Smooth muscle cell (in vitro differentiated cells): ENCODE measurements at regions not wholly inside any gene's neighbourhood (a gene's known extent, or its start where the extent isn't known, plus 50 kb on each side); places are given as distances from the start of the nearest gene placed in this dataset.

ENCODE experiments used
- DNase-seq: peaks from one replicate; lab custom pipeline; 2025; ENCODE audit not compliant: unreplicated experiment; lab: John Stamatoyannopoulos, UW
- H2AFZ ChIP-seq: fragments of 200-600 bp; sonication (generic); 2 replicates; pipeline ENCODE4 v1.6.0; 2016; ENCODE audit warnings: antibody characterized with exemption, low read depth, mild to moderate bottlenecking
- H3F3A ChIP-seq: fragments of 200-600 bp; sonication (generic); 2 replicates; pipeline ENCODE4 v1.6.0; 2017; ENCODE audit warnings: antibody characterized with exemption, low read depth
- H3K27ac ChIP-seq: fragments of 200-600 bp; sonication (generic); 2 replicates; pipeline ENCODE4 v1.5.1; 2016; ENCODE audit warnings: low read depth, mild to moderate bottlenecking
- H3K27me3 ChIP-seq: fragments of 200-600 bp; sonication (generic); 2 replicates; pipeline ENCODE4 v1.6.1; 2016; ENCODE audit warnings: low read depth, mild to moderate bottlenecking
- H3K36me3 ChIP-seq: fragments of 200-600 bp; sonication (generic); 2 replicates; pipeline ENCODE4 v1.5.1; 2016; ENCODE audit warnings: low read depth
- H3K4me1 ChIP-seq: fragments of 200-600 bp; sonication (generic); 2 replicates; pipeline ENCODE4 v1.5.1; 2016; ENCODE audit warnings: low read depth
- H3K4me2 ChIP-seq: fragments of 200-600 bp; sonication (generic); 2 replicates; pipeline ENCODE4 v1.6.0; 2016; ENCODE audit warnings: mild to moderate bottlenecking
- H3K4me3 ChIP-seq: fragments of 200-600 bp; sonication (generic); 2 replicates; pipeline ENCODE4 v1.5.1; 2016; ENCODE audit warnings: mild to moderate bottlenecking
- H3K79me2 ChIP-seq: fragments of 200-600 bp; sonication (generic); 2 replicates; pipeline ENCODE4 v1.6.0; 2016; ENCODE audit warnings: low read depth, mild to moderate bottlenecking
- H3K9ac ChIP-seq: fragments of 200-600 bp; sonication (generic); 2 replicates; pipeline ENCODE4 v1.6.0; 2016; ENCODE audit warnings: low read depth
- H3K9me3 ChIP-seq: fragments of 200-600 bp; sonication (generic); replicated peaks from 2 replicates; pipeline ENCODE4 v1.5.1; 2016; ENCODE audit warnings: low read depth
- H4K20me1 ChIP-seq: fragments of 200-600 bp; sonication (generic); 2 replicates; pipeline ENCODE4 v1.6.0; 2016; ENCODE audit warnings: low read depth
- WGBS: methylation state at CpG from one replicate; pipeline ENCODE4 v1.1.7; 2016; ENCODE audit warnings: low lambda C conversion rate; 5-methylcytosine and 5-hydroxymethylcytosine counted together
- TF ChIP-seq, protein P1 (sequence below): fragments of 200-600 bp; sonication (generic); IDR thresholded peaks from 2 replicates; pipeline ENCODE4 v1.5.1; 2017; ENCODE audit warnings: borderline replicate concordance, mild to moderate bottlenecking, antibody characterized with exemption; ENCODE audit not compliant: insufficient read depth, poor library complexity, severe bottlenecking

DNA sequence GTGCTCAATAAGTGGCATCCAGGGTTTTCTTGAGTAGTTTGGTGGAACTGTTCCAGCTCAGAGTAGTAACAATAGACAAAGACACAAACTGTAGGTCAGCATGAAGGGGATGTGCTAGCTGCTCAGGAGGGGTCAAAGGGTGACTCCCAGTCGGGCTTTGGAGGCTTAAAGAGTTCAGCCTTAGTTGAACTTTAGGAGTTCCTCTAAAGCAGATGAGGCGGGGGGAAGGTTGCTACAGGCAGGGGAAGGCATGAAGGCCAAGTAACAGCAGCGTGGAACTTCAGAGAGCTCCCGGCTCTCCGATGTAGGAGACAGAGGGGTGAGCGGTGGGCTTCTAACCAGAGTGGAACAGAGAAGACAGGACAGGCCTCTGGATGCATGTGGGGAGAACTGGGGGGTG lies 115.5 kb upstream of the CD93 start:
- Histone ChIP-seq H3K79me2 (no peaks in the 10 kb centered on the region), H4K20me1 (no peaks in the 10 kb centered on the region), H3K9ac (no peak overlapping the region), H3K4me2 (no peak overlapping the region), H3K27me3 (peaks cover 14% of the 10 kb centered on the region), H3K36me3 (no peaks in the 10 kb centered on the region), H3K27ac (no peak overlapping the region), H3F3A (no peaks in the 10 kb centered on the region), H3K4me1 (peaks cover 5% of the 10 kb centered on the region), H3K4me3 (no peak overlapping the region), H2AFZ (no peak overlapping the region), H3K9me3 (no peaks in the 10 kb centered on the region)
- 92% methylated on average over 6 of the region's 6 CpGs for WGBS
- TF ChIP-seq, protein P1, sequence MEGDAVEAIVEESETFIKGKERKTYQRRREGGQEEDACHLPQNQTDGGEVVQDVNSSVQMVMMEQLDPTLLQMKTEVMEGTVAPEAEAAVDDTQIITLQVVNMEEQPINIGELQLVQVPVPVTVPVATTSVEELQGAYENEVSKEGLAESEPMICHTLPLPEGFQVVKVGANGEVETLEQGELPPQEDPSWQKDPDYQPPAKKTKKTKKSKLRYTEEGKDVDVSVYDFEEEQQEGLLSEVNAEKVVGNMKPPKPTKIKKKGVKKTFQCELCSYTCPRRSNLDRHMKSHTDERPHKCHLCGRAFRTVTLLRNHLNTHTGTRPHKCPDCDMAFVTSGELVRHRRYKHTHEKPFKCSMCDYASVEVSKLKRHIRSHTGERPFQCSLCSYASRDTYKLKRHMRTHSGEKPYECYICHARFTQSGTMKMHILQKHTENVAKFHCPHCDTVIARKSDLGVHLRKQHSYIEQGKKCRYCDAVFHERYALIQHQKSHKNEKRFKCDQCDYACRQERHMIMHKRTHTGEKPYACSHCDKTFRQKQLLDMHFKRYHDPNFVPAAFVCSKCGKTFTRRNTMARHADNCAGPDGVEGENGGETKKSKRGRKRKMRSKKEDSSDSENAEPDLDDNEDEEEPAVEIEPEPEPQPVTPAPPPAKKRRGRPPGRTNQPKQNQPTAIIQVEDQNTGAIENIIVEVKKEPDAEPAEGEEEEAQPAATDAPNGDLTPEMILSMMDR, result no peak
- no peak for DNase-seq

DNA sequence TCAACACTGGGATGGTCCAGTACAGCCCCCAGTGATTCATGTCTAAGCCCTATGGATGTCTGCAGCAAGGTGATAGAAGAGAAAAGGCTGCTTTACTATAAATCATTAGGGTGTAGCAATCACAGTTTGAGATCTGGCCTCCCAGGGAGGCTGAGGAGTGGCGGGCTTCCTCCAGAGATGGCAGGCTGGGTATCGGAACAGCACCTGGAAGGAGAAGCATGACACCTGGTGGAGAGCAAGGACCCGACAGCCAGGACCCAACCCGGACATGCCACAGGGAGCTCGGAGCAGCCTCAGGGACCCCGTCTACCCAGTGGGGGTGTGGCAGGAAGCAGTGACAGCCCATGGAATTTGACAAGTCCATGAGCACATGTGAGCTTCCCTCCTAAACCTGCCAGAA lies 114.8 kb upstream of the CD93 start:
- Histone ChIP-seq H3K9me3 (no peaks in the 10 kb centered on the region), H3K27ac (no peak overlapping the region), H3K4me1 (peaks cover 3% of the 10 kb centered on the region), H3K4me2 (no peak overlapping the region), H4K20me1 (no peaks in the 10 kb centered on the region), H3K4me3 (no peak overlapping the region), H3K27me3 (peaks cover 14% of the 10 kb centered on the region), H3K9ac (no peak overlapping the region), H3K79me2 (no peaks in the 10 kb centered on the region), H3F3A (no peaks in the 10 kb centered on the region), H2AFZ (no peak overlapping the region), H3K36me3 (no peaks in the 10 kb centered on the region)
- WGBS, result 43% methylated on average over 6 of the region's 6 CpGs
- no peak for DNase-seq
- TF ChIP-seq, protein P1, result peak; percentile 33

DNA sequence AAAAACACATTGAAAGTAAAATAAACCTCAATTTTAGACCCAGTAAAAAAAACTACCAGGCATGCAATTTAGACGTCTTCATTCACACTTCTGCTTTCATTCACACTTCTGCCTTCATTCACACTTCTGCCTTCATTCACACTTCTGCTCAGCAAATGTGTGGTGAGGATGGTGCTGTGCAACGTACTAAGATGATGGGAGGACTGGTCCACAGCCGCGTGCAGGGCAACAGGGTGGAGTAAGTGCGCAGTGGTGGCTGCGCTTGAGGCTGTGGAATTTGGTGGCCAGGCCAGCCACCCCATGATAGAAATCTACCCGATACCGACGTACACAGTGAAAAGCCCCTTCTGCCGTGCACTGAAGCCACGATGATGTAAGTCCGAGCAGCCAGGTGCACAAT lies 114.3 kb upstream of the CD93 start:
- H3K27ac ChIP-seq, result no peak overlapping the region
- H3K4me1 ChIP-seq, result no peaks in the 10 kb centered on the region
- DNase-seq, result no peak
- H3K27me3 ChIP-seq, result peaks cover 14% of the 10 kb centered on the region
- no peaks in the 10 kb centered on the region for H4K20me1 ChIP-seq
- H2AFZ ChIP-seq, result no peak overlapping the region
- H3K4me2 ChIP-seq, result no peak overlapping the region
- H3K9me3 ChIP-seq, result no peaks in the 10 kb centered on the region
- no peak overlapping the region for H3K4me3 ChIP-seq
- TF ChIP-seq, protein P1, result no peak
- no peak overlapping the region for H3K9ac ChIP-seq
- 88% methylated on average over 12 of the region's 12 CpGs for whole genome bisulfite sequencing
- H3K36me3 ChIP-seq, result no peaks in the 10 kb centered on the region
- no peaks in the 10 kb centered on the region for H3K79me2 ChIP-seq
- H3F3A ChIP-seq, result no peaks in the 10 kb centered on the region

DNA sequence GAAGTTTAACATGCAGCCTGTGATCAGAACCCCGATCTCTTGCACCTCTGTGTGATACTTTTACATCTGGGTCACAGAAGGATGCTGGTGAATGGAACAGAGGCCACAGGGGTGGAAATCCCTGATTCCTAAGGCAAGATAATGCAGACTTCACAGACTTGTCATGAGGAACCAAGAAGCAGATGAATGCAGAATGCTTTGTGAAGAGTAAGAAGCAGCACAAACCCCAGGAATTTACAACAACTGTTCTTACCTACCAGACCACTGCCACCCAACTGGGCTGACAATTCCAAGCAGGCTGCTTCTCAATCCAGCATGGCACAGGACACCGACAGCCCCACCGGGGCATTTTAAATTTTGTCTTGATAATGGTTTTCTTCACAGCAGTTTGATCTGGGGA lies 113.2 kb upstream of the CD93 start:
- TF ChIP-seq, protein P1, result no peak
- Histone ChIP-seq H3K9me3 (no peaks in the 10 kb centered on the region), H3K27ac (no peak overlapping the region), H3K4me3 (no peak overlapping the region), H3K36me3 (no peaks in the 10 kb centered on the region), H2AFZ (no peak overlapping the region), H3K4me2 (no peak overlapping the region), H3F3A (no peaks in the 10 kb centered on the region), H3K4me1 (no peaks in the 10 kb centered on the region), H4K20me1 (no peaks in the 10 kb centered on the region), H3K9ac (no peak overlapping the region), H3K27me3 (peaks cover 8% of the 10 kb centered on the region), H3K79me2 (no peaks in the 10 kb centered on the region)
- DNase-seq, result no peak
- WGBS, result 92% methylated on average over 3 of the region's 3 CpGs
